Testis (tissue), 2 donors: ENCODE measurements at regions not wholly inside any gene's neighbourhood (a gene's known extent, or its start where the extent isn't known, plus 50 kb on each side); places are given as distances from the start of the nearest gene placed in this dataset.

Source experiments
- DNase-seq: peaks from one replicate; pipeline ENCODE4 v3.0.0-alpha.2; 2019
- H3K27ac ChIP-seq, 2 donors: fragments of 200-600 bp; sonication (generic); one replicate each; pipeline ENCODE4 v1.5.1; 2019
- H3K27me3 ChIP-seq: fragments of 200-600 bp; sonication (generic); one replicate; pipeline ENCODE4 v1.5.1; 2019
- H3K36me3 ChIP-seq: fragments of 200-600 bp; sonication (generic); one replicate; pipeline ENCODE4 v1.5.1; 2017; ENCODE audit warnings: low read depth; ENCODE audit errors: missing control alignments
- H3K4me1 ChIP-seq: fragments of 200-600 bp; sonication (generic); one replicate; pipeline ENCODE4 v1.5.1; 2019
- H3K4me3 ChIP-seq, 2 donors: fragments of 200-600 bp; sonication (generic); one replicate each; pipeline ENCODE4 v1.5.1; 2017 to 2019
- H3K9me3 ChIP-seq: fragments of 200-600 bp; sonication (generic); one replicate; pipeline ENCODE4 v1.5.1; 2017
- CTCF ChIP-seq, 3 experiments: fragments of 450-650 bp in 2 of 3; fragments of 200-600 bp in 1 of 3; sonication (generic) in 1 of 3; IDR thresholded peaks; one replicate each; pipeline ENCODE4 v1.5.1; 2016 to 2019; ENCODE audit warnings: antibody characterized with exemption in 3 of 3, mild to moderate bottlenecking in 2 of 3, moderate library complexity in 1 of 3
- POLR2A ChIP-seq: fragments of 450-650 bp; IDR thresholded peaks from one replicate; pipeline ENCODE4 v1.6.1; 2017; ENCODE audit warnings: antibody characterized with exemption, mild to moderate bottlenecking, moderate library complexity
- WGBS, 2 donors: methylation state at CpG; one replicate each; pipeline ENCODE4 v1.1.5; 2018; 5-methylcytosine and 5-hydroxymethylcytosine counted together
- intact Hi-C: fragments of 100-400 bp; cut with DNase I; formaldehyde crosslinking; loops from one replicate; pipeline ENCODE4 v1.15.1; 2023; ENCODE audit warnings: low total_unique reads

- Histone ChIP-seq H3K27ac (no peak overlapping the region), H3K9me3 (no peaks in the 10 kb centered on the region), H3K36me3 (no peaks in the 10 kb centered on the region), H3K4me3 (no peak overlapping the region), H3K4me1 (no peaks in the 10 kb centered on the region), H3K27me3 (no peaks in the 10 kb centered on the region)
- WGBS, 2 donors, result 83 to 96% methylated on average over 2 of the region's 2 CpGs
- DNase-seq, result no peak
- no peak for TF ChIP-seq POLR2A
- no peak for TF ChIP-seq CTCF (IDR thresholded peaks at IDR 0.05)
- intact Hi-C loops, result no loop called here
These were observed 155.2 kb downstream of the ZIC5 start for GRCh38 chr13:99816321-99816720.

- TF ChIP-seq POLR2A, result no peak
- no peak for TF ChIP-seq CTCF (IDR thresholded peaks at IDR 0.05)
- no peak for DNase-seq
- intact Hi-C loops, result no loop called here
- H3K4me3 ChIP-seq, result no peak overlapping the region
- no peaks in the 10 kb centered on the region for H3K36me3 ChIP-seq
- WGBS, 2 donors, result 81 to 90% methylated on average over 8 of the region's 8 CpGs
- H3K4me1 ChIP-seq, result no peaks in the 10 kb centered on the region
- no peak overlapping the region for H3K27ac ChIP-seq
- H3K9me3 ChIP-seq, result no peaks in the 10 kb centered on the region
- H3K27me3 ChIP-seq, result no peaks in the 10 kb centered on the region
These were observed 158.1 kb downstream of the ZIC5 start for GRCh38 chr13:99813336-99814095.

GRCh38 chr13:99812625-99813024, 158.9 kb downstream of the ZIC5 start:
- DNase-seq, result no peak
- H3K27me3 ChIP-seq, result no peaks in the 10 kb centered on the region
- no peaks in the 10 kb centered on the region for H3K4me1 ChIP-seq
- TF ChIP-seq CTCF (IDR thresholded peaks at IDR 0.05) (no peak), POLR2A (no peak)
- H3K4me3 ChIP-seq, result no peak overlapping the region
- H3K36me3 ChIP-seq, result no peaks in the 10 kb centered on the region
- WGBS, 2 donors, result 91 to 92% methylated on average over 5 of the region's 5 CpGs
- intact Hi-C loops, result no loop called here
- no peak overlapping the region for H3K27ac ChIP-seq
- H3K9me3 ChIP-seq, result no peaks in the 10 kb centered on the region

- no peaks in the 10 kb centered on the region for H3K9me3 ChIP-seq
- no peak overlapping the region for H3K4me3 ChIP-seq
- no peaks in the 10 kb centered on the region for H3K4me1 ChIP-seq
- intact Hi-C loops, result no loop called here
- no peak overlapping the region for H3K27ac ChIP-seq
- TF ChIP-seq CTCF (IDR thresholded peaks at IDR 0.05) (no peak), POLR2A (no peak)
- H3K27me3 ChIP-seq, result no peaks in the 10 kb centered on the region
- no peaks in the 10 kb centered on the region for H3K36me3 ChIP-seq
- no peak for DNase-seq
- WGBS, 2 donors, result 85 to 89% methylated on average over 7 of the region's 7 CpGs
These were observed 160.4 kb downstream of the ZIC5 start for GRCh38 chr13:99811067-99811700.

GRCh38 chr13:99809926-99810325, 161.6 kb downstream of the ZIC5 start:
- Histone ChIP-seq H3K27ac (no peak overlapping the region), H3K4me3 (no peak overlapping the region), H3K36me3 (no peaks in the 10 kb centered on the region), H3K9me3 (no peaks in the 10 kb centered on the region), H3K4me1 (no peaks in the 10 kb centered on the region), H3K27me3 (no peaks in the 10 kb centered on the region)
- DNase-seq, result no peak
- 84 to 94% methylated on average over 4 of the region's 4 CpGs for WGBS, 2 donors
- intact Hi-C loops, result no loop called here
- TF ChIP-seq POLR2A, result no peak
- no peak for TF ChIP-seq CTCF (IDR thresholded peaks at IDR 0.05)
